BE2C (cell line): ENCODE measurements at regions not wholly inside any gene's neighbourhood (a gene's known extent, or its start where the extent isn't known, plus 50 kb on each side); places are given as distances from the start of the nearest gene placed in this dataset.

Experiments
- DNase-seq: peaks from one replicate; pipeline ENCODE4 v3.0.0-alpha.2; 2020
- H3K27me3 ChIP-seq: fragments of 250-450 bp; sonication (Bioruptor Pico); 2 replicates; pipeline ENCODE4 v1.5.1; 2020; ENCODE audit warnings: mild to moderate bottlenecking
- H3K36me3 ChIP-seq: fragments of 250-450 bp; sonication (Bioruptor Pico); 2 replicates; pipeline ENCODE4 v1.5.1; 2020; ENCODE audit warnings: mild to moderate bottlenecking
- H3K4me1 ChIP-seq: fragments of 250-450 bp; sonication (Bioruptor Pico); 2 replicates; pipeline ENCODE4 v1.5.1; 2020
- H3K4me3 ChIP-seq: 2 replicates; pipeline ENCODE4 v1.5.1; 2011; ENCODE audit warnings: low read depth, low read length
- H3K9me3 ChIP-seq: fragments of 250-450 bp; sonication (Bioruptor Pico); 2 replicates; pipeline ENCODE4 v1.5.1; 2020
- CTCF ChIP-seq: IDR thresholded peaks from 2 replicates; pipeline ENCODE4 v1.5.1; 2012; ENCODE audit warnings: mild to moderate bottlenecking, low read depth, low read length

GRCh38 chrX:17932781-17933180, 71.7 kb upstream of the RAI2 start:
- no peak overlapping the region for H3K4me3 ChIP-seq
- TF ChIP-seq CTCF = no peak
- no peaks in the 10 kb centered on the region for H3K4me1 ChIP-seq
- H3K9me3 ChIP-seq = no peaks in the 10 kb centered on the region
- no peaks in the 10 kb centered on the region for H3K36me3 ChIP-seq
- H3K27me3 ChIP-seq = no peaks in the 10 kb centered on the region
- DNase-seq = no peak

GRCh38 chrX:17931855-17932254, 70.8 kb upstream of the RAI2 start:
- no peaks in the 10 kb centered on the region for H3K9me3 ChIP-seq
- H3K27me3 ChIP-seq = no peaks in the 10 kb centered on the region
- TF ChIP-seq CTCF = no peak
- no peak overlapping the region for H3K4me3 ChIP-seq
- H3K4me1 ChIP-seq = no peaks in the 10 kb centered on the region
- H3K36me3 ChIP-seq = no peaks in the 10 kb centered on the region
- no peak for DNase-seq

GRCh38 chrX:17930850-17931249, 69.8 kb upstream of the RAI2 start:
- Histone ChIP-seq H3K36me3 (no peaks in the 10 kb centered on the region), H3K9me3 (no peaks in the 10 kb centered on the region), H3K4me3 (no peak overlapping the region), H3K27me3 (no peaks in the 10 kb centered on the region), H3K4me1 (no peaks in the 10 kb centered on the region)
- DNase-seq = no peak
- TF ChIP-seq CTCF = no peak

GRCh38 chrX:17923546-17923945, 62.4 kb upstream of the RAI2 start:
- no peaks in the 10 kb centered on the region for H3K27me3 ChIP-seq
- no peaks in the 10 kb centered on the region for H3K36me3 ChIP-seq
- H3K9me3 ChIP-seq = no peaks in the 10 kb centered on the region
- DNase-seq = peak; percentile 9
- no peaks in the 10 kb centered on the region for H3K4me1 ChIP-seq
- H3K4me3 ChIP-seq = no peak overlapping the region
- TF ChIP-seq CTCF = no peak

GRCh38 chrX:17922303-17922702, 61.2 kb upstream of the RAI2 start:
- Histone ChIP-seq H3K36me3 (no peaks in the 10 kb centered on the region), H3K4me3 (no peak overlapping the region), H3K9me3 (no peaks in the 10 kb centered on the region), H3K27me3 (no peaks in the 10 kb centered on the region), H3K4me1 (no peaks in the 10 kb centered on the region)
- DNase-seq = peak; percentile 22
- no peak for TF ChIP-seq CTCF

- Histone ChIP-seq H3K27me3 (no peaks in the 10 kb centered on the region), H3K4me1 (no peaks in the 10 kb centered on the region), H3K4me3 (no peak overlapping the region), H3K9me3 (no peaks in the 10 kb centered on the region), H3K36me3 (no peaks in the 10 kb centered on the region)
- DNase-seq = no peak
- TF ChIP-seq CTCF = no peak
Measured at GRCh38 chrX:17919896-17920446, 58.9 kb upstream of the RAI2 start.
